ENCODE measurements at regions not wholly inside any gene's neighbourhood (a gene's known extent, or its start where the extent isn't known, plus 50 kb on each side); places are given as distances from the start of the nearest gene placed in this dataset.
"Not testable (repeated sequence)": the region's sequence is repeated elsewhere in the genome, so short reads cannot be mapped to it uniquely, and the experiment has no call there.

DNA sequence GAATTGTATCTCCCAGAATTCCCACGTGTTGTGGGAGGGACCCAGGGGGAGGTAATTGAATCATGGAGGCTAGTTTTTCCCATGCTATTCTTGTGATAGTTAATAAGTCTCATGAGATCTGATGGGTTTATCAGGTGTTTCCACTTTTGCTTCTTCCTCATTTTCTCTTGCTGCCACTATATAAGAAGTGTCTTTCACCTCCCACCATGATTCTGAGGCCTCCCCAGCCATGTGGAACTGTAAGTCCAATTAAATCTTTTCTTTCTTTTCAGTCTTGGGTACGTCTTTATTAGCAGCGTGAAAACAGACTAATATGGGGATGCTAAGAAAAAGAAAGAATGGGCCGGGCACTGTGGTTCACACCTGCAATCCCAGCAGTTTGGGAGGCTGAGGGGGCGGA lies 124.0 kb upstream of the SERBP1 start:
- TF ChIP-seq, protein P1, sequence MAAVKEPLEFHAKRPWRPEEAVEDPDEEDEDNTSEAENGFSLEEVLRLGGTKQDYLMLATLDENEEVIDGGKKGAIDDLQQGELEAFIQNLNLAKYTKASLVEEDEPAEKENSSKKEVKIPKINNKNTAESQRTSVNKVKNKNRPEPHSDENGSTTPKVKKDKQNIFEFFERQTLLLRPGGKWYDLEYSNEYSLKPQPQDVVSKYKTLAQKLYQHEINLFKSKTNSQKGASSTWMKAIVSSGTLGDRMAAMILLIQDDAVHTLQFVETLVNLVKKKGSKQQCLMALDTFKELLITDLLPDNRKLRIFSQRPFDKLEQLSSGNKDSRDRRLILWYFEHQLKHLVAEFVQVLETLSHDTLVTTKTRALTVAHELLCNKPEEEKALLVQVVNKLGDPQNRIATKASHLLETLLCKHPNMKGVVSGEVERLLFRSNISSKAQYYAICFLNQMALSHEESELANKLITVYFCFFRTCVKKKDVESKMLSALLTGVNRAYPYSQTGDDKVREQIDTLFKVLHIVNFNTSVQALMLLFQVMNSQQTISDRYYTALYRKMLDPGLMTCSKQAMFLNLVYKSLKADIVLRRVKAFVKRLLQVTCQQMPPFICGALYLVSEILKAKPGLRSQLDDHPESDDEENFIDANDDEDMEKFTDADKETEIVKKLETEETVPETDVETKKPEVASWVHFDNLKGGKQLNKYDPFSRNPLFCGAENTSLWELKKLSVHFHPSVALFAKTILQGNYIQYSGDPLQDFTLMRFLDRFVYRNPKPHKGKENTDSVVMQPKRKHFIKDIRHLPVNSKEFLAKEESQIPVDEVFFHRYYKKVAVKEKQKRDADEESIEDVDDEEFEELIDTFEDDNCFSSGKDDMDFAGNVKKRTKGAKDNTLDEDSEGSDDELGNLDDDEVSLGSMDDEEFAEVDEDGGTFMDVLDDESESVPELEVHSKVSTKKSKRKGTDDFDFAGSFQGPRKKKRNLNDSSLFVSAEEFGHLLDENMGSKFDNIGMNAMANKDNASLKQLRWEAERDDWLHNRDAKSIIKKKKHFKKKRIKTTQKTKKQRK (IDR thresholded peaks at IDR 0.05; ENCODE audit: low read depth, low read length) = not testable (repeated sequence)
- TF ChIP-seq, protein P2, sequence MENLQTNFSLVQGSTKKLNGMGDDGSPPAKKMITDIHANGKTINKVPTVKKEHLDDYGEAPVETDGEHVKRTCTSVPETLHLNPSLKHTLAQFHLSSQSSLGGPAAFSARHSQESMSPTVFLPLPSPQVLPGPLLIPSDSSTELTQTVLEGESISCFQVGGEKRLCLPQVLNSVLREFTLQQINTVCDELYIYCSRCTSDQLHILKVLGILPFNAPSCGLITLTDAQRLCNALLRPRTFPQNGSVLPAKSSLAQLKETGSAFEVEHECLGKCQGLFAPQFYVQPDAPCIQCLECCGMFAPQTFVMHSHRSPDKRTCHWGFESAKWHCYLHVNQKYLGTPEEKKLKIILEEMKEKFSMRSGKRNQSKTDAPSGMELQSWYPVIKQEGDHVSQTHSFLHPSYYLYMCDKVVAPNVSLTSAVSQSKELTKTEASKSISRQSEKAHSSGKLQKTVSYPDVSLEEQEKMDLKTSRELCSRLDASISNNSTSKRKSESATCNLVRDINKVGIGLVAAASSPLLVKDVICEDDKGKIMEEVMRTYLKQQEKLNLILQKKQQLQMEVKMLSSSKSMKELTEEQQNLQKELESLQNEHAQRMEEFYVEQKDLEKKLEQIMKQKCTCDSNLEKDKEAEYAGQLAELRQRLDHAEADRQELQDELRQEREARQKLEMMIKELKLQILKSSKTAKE (IDR thresholded peaks at IDR 0.05; ENCODE audit: low read depth, poor library complexity, severe bottlenecking) = not testable (repeated sequence)
- not testable (repeated sequence) for TF ChIP-seq ZNF274 (IDR thresholded peaks at IDR 0.05; ENCODE audit: insufficient read depth, insufficient read length); HDAC2 (IDR thresholded peaks at IDR 0.05); RELA (IDR thresholded peaks at IDR 0.05; ENCODE audit: borderline replicate concordance, partially characterized antibody)
- TF ChIP-seq, protein P3, sequence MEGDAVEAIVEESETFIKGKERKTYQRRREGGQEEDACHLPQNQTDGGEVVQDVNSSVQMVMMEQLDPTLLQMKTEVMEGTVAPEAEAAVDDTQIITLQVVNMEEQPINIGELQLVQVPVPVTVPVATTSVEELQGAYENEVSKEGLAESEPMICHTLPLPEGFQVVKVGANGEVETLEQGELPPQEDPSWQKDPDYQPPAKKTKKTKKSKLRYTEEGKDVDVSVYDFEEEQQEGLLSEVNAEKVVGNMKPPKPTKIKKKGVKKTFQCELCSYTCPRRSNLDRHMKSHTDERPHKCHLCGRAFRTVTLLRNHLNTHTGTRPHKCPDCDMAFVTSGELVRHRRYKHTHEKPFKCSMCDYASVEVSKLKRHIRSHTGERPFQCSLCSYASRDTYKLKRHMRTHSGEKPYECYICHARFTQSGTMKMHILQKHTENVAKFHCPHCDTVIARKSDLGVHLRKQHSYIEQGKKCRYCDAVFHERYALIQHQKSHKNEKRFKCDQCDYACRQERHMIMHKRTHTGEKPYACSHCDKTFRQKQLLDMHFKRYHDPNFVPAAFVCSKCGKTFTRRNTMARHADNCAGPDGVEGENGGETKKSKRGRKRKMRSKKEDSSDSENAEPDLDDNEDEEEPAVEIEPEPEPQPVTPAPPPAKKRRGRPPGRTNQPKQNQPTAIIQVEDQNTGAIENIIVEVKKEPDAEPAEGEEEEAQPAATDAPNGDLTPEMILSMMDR (IDR thresholded peaks at IDR 0.05 in 2 of 3, conservative IDR thresholded peaks at IDR 0.05 in 1 of 3; ENCODE audit: control insufficient read depth in 2 of 3, extremely low read depth in 1 of 3, insufficient read depth in 1 of 3, low read depth in 3 of 3, low read length in 3 of 3) = not testable (repeated sequence)

Data from GM12878 (cell line).